ENCODE measurements at regions not wholly inside any gene's neighbourhood (a gene's known extent, or its start where the extent isn't known, plus 50 kb on each side); places are given as distances from the start of the nearest gene placed in this dataset.

- DNase-seq (ENCODE audit: low read depth in 4 of 4, low spot score in 2 of 4) = no peak
Measured at GRCh38 chr12:115109863-115110262, 425.9 kb upstream of the TBX3 start.

GRCh38 chr12:115108129-115109100, 424.4 kb upstream of the TBX3 start:
- no peak for DNase-seq (ENCODE audit: low read depth in 4 of 4, low spot score in 2 of 4)

- DNase-seq (ENCODE audit: low read depth in 4 of 4, low spot score in 2 of 4) = no peak
Measured at GRCh38 chr12:115103884-115104883, 420.2 kb upstream of the TBX3 start.

GRCh38 chr12:115102450-115102849, 418.5 kb upstream of the TBX3 start:
- no peak for DNase-seq (ENCODE audit: low read depth in 4 of 4, low spot score in 2 of 4)

- no peak for DNase-seq (ENCODE audit: low read depth in 4 of 4, low spot score in 2 of 4)
Measured at GRCh38 chr12:115101520-115101919, 417.5 kb upstream of the TBX3 start.

- no peak for DNase-seq (ENCODE audit: low read depth in 4 of 4, low spot score in 2 of 4)
Measured at GRCh38 chr12:115097416-115097815, 413.4 kb upstream of the TBX3 start.

GRCh38 chr12:115096588-115097397, 412.8 kb upstream of the TBX3 start:
- no peak for DNase-seq (ENCODE audit: low read depth in 4 of 4, low spot score in 2 of 4)

- no peak for DNase-seq (ENCODE audit: low read depth in 4 of 4, low spot score in 2 of 4)
Measured at GRCh38 chr12:115095073-115095748, 411.2 kb upstream of the TBX3 start.

GRCh38 chr12:115094163-115094816, 410.3 kb upstream of the TBX3 start:
- no peak for DNase-seq (ENCODE audit: low read depth in 4 of 4, low spot score in 2 of 4)

GRCh38 chr12:115093261-115093660, 409.3 kb upstream of the TBX3 start:
- no peak for DNase-seq (ENCODE audit: low read depth in 4 of 4, low spot score in 2 of 4)

- DNase-seq (ENCODE audit: low read depth in 4 of 4, low spot score in 2 of 4) = no peak
Measured at GRCh38 chr12:115090783-115091182, 406.8 kb upstream of the TBX3 start.

GRCh38 chr12:115088995-115089841, 405.2 kb upstream of the TBX3 start:
- no peak for DNase-seq (ENCODE audit: low read depth in 4 of 4, low spot score in 2 of 4)

GRCh38 chr12:115088328-115088994, 404.5 kb upstream of the TBX3 start:
- DNase-seq (ENCODE audit: low read depth in 4 of 4, low spot score in 2 of 4) = no peak

GRCh38 chr12:115085594-115085993, 401.6 kb upstream of the TBX3 start:
- DNase-seq (ENCODE audit: low read depth in 4 of 4, low spot score in 2 of 4) = no peak

- DNase-seq (ENCODE audit: low read depth in 4 of 4, low spot score in 2 of 4) = no peak
Measured at GRCh38 chr12:115079760-115080159, 395.8 kb upstream of the TBX3 start.

GRCh38 chr12:115078990-115079389, 395.0 kb upstream of the TBX3 start:
- no peak for DNase-seq (ENCODE audit: low read depth in 4 of 4, low spot score in 2 of 4)

GRCh38 chr12:115078334-115078733, 394.4 kb upstream of the TBX3 start:
- no peak for DNase-seq (ENCODE audit: low read depth in 4 of 4, low spot score in 2 of 4)
